ENCODE measurements at regions not wholly inside any gene's neighbourhood (a gene's known extent, or its start where the extent isn't known, plus 50 kb on each side); places are given as distances from the start of the nearest gene placed in this dataset.

DNA sequence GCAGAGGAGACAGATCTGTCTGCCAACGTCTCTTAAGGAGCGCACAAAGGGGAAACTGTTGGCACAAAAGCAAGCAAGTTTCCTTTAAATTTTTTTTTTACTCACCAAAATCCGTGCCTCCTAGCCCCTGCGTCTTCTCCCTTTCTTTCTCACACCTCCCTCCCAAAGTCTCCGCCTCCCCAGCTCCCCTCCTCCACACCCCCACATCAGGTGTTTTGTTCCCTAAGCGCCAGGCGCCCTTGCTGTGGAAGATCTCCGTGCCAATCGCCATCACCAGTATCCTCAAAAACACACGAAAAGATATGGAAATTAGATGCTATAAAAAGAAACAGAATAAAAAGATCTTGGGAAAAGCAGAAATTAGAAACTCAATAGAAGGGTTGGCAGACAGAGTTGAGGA is 87.6 kb downstream of the DRD1 start:
- TF ChIP-seq, protein P1, sequence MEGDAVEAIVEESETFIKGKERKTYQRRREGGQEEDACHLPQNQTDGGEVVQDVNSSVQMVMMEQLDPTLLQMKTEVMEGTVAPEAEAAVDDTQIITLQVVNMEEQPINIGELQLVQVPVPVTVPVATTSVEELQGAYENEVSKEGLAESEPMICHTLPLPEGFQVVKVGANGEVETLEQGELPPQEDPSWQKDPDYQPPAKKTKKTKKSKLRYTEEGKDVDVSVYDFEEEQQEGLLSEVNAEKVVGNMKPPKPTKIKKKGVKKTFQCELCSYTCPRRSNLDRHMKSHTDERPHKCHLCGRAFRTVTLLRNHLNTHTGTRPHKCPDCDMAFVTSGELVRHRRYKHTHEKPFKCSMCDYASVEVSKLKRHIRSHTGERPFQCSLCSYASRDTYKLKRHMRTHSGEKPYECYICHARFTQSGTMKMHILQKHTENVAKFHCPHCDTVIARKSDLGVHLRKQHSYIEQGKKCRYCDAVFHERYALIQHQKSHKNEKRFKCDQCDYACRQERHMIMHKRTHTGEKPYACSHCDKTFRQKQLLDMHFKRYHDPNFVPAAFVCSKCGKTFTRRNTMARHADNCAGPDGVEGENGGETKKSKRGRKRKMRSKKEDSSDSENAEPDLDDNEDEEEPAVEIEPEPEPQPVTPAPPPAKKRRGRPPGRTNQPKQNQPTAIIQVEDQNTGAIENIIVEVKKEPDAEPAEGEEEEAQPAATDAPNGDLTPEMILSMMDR (conservative IDR thresholded peaks at IDR 0.05; ENCODE audit: low read depth, low read length), result no peak
- TF ChIP-seq EZH2 (IDR thresholded peaks at IDR 0.05; ENCODE audit: borderline replicate concordance, low read depth, low read length, poor library complexity, severe bottlenecking), result no peak

Data from A673 (cell line).